Peyer's patch (tissue), 4 donors: ENCODE measurements at regions not wholly inside any gene's neighbourhood (a gene's known extent, or its start where the extent isn't known, plus 50 kb on each side); places are given as distances from the start of the nearest gene placed in this dataset.

ENCODE experiments used
- POLR2A ChIP-seq, 2 donors: fragments of 450-650 bp; IDR thresholded peaks; one replicate each; pipeline ENCODE4 v1.5.1; 2017; ENCODE audit warnings: antibody characterized with exemption in 2 of 2, mild to moderate bottlenecking in 2 of 2, moderate library complexity in 2 of 2
- TF ChIP-seq, protein P1 (sequence below), 6 experiments: fragments of 450-650 bp in 4 of 6; fragments of 200-600 bp in 2 of 6; sonication (generic) in 1 of 6; IDR thresholded peaks; one replicate each; pipeline ENCODE4 v1.5.1; 2017 to 2019; ENCODE audit warnings: antibody characterized with exemption in 6 of 6, mild to moderate bottlenecking in 3 of 6, moderate library complexity in 1 of 6

DNA sequence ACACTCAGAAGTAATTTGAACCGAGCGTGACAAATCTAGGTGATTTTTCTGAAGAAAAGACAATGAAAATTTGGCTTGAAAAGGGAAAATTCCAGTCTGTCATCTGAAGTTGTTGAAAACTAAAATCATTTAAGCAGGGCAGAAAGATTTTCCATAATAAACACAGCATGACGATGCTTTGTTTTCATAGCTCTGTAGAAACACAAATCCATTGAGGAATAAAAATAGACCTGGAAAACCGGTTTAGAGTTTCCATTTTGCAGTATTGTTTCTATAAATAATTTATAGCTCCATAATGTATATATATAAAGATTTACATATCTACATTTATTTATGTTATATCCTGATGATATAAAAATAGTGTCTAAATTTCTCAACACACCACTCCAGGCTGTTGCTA is 1918.5 kb upstream of the FLRT2 start:
- TF ChIP-seq, protein P1, sequence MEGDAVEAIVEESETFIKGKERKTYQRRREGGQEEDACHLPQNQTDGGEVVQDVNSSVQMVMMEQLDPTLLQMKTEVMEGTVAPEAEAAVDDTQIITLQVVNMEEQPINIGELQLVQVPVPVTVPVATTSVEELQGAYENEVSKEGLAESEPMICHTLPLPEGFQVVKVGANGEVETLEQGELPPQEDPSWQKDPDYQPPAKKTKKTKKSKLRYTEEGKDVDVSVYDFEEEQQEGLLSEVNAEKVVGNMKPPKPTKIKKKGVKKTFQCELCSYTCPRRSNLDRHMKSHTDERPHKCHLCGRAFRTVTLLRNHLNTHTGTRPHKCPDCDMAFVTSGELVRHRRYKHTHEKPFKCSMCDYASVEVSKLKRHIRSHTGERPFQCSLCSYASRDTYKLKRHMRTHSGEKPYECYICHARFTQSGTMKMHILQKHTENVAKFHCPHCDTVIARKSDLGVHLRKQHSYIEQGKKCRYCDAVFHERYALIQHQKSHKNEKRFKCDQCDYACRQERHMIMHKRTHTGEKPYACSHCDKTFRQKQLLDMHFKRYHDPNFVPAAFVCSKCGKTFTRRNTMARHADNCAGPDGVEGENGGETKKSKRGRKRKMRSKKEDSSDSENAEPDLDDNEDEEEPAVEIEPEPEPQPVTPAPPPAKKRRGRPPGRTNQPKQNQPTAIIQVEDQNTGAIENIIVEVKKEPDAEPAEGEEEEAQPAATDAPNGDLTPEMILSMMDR (IDR thresholded peaks at IDR 0.05): no peak
- TF ChIP-seq POLR2A (IDR thresholded peaks at IDR 0.05): no peak
